HG03066 (cell line): ENCODE measurements at regions not wholly inside any gene's neighbourhood (a gene's known extent, or its start where the extent isn't known, plus 50 kb on each side); places are given as distances from the start of the nearest gene placed in this dataset.
A peak's percentile ranks its signal among the peaks of the same experiment; 100 is the strongest.
"Not testable (repeated sequence)": the region's sequence is repeated elsewhere in the genome, so short reads cannot be mapped to it uniquely, and the experiment has no call there.

ENCODE experiments used
- ATAC-seq: cut with Tn5 transposase; IDR thresholded peaks from one replicate; pipeline ENCODE4 v1.9.1; 2021; ENCODE audit warnings: low read depth; ENCODE audit not compliant: unreplicated experiment

DNA sequence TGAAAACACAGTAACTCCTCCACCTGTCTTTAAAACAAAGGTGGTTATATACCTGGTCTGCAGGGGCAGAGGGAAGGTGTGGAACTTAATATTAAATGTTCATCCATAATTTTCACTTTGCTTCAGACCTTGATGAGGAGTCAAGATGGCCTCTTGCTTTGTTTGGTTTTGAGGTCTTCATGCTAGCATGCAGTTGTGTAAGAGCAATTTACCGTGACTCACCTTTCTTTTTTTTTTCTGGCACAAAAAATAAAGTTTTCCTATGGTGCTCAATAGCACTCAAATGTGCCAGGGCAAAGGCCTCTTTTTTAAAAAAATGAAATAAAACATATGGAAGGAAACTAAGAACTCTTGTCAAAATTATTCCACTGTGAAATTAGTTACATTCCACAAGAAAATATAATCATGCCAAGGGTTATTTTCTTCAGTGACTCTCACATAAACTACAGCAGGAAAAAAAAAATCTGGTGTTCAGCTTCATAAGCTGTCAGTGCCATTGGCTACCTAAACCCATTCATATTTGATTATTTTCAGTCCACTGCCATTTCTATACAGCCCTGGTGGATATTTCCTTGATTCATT is 128.2 kb downstream of the SLC7A11 start:
- ATAC-seq: peak; percentile 7

DNA sequence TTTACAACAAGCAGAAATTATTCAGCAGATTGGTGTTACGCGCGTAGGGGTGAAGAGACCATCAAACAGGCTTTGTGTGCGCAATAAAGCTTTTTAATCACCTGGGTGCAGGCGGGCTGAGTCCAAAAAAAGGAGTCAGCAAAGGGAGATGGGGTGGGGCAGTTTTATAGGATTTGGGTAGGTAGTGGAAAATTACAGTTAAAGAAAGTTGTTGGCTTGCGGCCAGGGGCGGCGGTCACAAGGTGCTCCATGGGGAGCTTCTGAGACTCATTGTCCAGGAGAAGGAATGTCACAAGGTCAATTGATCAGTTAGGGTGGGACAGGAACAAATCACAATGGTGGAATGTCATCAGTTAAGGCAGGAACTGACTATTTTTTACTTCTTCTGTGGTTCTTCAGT is 129.3 kb downstream of the SLC7A11 start:
- ATAC-seq: not testable (repeated sequence)

DNA sequence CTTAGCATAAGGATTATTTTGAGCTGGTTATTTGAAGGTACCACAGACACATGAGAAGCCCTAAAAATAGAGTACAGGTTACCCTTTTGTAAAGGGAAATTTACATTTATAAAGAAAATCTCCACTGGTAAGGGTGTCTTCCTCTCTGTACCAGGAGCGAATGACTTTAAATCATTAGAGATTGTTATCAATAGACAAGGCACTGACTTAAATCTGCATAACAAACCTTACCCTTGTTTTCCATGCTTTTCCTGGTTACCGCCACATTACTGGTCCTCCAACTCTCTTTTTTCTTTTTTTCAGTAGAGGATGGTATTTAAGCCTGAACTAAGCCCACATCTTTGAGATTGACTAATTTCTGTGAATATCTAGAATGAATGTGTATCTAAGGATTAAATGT is 129.8 kb downstream of the SLC7A11 start:
- ATAC-seq: no peak

DNA sequence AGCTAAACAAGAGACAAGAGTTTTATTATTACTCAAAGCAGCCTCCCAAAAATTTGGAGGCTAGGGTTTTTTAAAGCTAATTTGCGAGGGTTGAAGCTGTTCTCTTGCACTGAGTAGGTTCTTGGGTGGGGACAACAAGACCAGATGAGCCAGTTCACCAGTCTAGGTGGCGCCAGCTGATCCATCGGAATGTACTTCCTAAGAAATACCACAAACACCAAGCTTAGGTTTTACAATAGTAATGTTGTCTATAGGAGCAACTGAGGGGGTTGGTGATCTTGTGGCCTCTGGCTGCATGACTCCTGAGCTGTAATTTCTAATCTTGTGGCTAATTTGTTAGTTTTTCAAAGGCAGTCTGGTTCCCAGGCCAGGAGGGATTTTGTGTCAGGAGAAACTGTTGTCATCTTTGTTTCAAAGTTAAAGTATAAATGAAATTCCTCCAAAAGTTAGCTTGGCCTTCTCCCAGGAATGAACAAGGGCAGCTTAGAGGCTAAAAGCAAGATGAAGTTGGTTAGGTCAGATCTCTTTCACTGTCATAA is 130.6 kb downstream of the SLC7A11 start:
- no peak for ATAC-seq

DNA sequence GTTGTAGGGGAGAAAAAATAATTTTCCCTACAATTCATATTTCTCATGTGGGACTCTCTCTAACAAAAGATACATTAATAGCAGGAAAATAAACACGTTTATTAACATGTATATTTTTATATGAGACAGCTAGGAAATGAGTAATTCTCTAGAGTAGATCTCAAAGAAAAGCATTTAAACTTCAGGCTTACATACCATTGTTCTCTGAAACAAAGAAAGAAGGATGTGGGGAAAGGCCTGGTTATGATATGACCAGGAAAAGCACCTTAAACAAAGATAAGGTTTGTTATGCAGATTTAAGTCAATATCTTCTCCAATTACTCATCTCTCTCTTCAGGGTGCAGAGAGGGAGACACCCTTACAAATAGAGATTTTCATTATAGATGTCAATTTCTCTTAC is 131.3 kb downstream of the SLC7A11 start:
- ATAC-seq: no peak

DNA sequence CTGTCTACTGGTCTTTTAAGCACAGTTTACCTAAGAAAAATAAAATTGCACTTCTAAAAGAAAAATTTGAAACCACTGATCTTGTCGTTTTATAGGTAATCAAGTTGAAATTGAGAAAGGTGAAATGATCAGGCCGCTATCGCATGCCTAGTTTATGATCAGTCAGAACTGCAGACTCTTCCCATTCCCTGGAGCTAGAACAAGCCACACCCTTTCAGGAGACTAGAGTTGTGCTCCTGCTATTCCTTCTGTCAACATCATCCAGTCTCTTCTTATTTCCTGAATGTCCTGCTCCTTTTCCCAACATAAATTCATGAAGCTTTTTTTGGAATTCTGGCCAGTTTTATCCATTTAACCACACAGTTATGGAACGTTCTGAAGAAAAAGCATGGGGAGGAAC is 135.1 kb downstream of the SLC7A11 start:
- no peak for ATAC-seq

DNA sequence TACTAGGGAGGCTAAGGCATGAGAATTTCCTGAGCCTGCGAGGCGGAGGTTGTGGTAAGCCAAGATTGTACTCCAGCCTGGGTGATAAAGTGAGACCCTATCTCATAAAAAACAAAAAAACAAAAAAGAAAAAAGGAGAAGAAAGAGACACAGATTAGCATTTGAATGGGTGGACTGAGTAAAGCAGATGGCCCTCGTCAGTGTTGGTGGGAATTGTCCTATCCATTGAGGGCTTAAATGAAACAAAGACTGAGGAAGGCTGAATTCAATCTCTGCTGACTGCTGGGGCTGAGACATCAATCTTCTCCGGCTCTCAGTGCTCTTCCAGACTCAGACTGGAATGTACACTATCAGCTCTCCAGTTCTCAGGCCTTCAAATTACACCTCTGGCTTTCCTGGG is 136.8 kb downstream of the SLC7A11 start:
- ATAC-seq: no peak

DNA sequence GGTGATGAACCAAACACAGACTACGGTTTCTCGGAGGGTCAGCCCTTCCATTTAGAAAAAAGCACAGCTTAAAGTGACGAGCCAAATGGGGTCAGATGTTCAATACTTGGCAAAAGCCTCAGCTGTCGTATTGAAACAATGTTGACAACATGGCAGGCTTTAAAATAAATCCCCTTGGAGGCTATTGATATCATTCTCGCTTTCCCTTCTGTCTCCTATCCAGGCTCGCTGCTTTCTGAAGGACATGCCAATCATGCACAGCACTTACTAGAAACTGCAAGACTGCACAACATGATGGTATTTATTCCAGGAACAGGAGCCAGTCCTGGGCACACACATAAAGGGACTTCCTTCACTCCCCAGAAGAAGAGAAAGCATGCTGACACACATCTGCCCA is 137.9 kb downstream of the SLC7A11 start:
- no peak for ATAC-seq

DNA sequence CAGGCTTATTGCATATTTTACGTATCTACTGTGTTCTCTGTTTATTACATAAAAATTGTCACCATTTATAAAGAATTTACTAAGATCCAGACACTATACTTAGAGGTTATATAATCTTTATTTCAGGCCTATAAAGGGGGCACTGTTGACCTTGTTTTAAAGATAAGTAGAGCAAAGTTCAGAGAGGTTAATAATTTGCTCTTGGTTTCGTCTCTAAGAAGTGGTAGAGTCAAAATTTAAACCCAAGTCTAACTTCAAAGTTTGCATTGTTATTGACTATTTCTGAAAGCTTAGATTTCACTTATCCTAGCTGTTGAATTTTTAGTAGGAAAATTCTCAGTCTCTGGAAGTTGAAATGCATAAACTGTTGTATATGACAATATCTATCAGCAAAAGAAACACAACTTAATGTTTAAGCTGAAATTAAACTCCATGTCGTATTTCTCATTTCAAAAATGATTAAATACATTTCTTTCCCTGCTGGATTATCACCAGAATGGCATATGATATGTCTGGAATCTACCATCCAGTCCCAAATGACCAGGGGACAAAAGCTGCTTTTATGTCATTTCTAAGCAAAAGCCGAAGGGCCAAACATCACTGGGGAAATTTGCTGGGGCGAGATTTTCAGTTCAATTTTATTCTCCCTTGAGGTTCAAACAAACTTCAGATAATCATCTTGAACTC is 138.4 kb downstream of the SLC7A11 start:
- no peak for ATAC-seq

DNA sequence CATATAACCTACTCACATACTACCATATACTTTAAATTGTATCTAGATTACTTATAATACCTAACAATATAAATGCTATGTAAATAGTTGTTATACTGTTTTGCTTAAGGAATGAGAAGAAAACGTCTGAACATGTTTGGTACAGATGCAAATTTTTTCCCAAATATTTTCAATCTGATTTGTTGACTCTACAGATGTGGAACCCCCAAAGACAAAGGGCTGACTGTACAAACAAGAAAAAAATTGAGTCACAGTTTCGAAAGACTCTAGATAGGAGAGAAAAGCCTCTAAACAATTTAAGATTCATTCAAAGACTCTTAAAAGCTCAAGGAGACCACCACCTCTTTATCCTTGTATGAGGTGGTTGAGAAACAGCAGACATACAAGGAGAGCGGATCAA is 142.8 kb downstream of the SLC7A11 start:
- ATAC-seq: no peak

DNA sequence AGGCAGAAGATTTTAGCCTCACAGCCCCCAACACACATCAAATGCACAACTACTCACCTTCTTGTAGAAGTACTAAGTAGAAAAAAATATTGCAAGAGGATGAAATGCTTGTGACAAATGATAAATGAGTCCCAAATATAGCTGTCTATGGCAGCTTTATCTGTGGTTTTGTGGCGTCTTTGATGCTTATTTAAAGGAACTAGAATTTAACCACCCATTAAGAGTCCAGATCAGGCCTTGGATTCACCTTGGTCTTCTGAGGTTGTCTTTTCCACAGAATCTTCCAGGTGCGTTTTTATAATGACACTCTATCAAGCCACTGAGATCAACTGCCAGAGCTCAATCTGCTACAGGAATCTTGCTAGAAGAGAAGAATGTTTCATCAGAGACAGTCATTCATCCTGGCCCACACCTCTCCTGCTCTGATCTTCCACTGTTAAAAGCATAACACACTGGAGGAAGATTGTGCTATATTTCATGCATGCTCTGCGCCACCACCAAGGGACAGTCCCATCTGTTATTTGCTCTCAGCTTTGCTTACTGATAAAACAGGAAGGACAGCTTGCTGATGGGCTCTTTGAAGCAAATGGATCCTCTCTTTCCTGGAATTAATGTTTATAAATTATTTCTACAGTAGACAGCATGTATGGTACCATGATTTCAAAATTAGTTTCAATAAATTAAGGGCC is 144.1 kb downstream of the SLC7A11 start:
- ATAC-seq: no peak

DNA sequence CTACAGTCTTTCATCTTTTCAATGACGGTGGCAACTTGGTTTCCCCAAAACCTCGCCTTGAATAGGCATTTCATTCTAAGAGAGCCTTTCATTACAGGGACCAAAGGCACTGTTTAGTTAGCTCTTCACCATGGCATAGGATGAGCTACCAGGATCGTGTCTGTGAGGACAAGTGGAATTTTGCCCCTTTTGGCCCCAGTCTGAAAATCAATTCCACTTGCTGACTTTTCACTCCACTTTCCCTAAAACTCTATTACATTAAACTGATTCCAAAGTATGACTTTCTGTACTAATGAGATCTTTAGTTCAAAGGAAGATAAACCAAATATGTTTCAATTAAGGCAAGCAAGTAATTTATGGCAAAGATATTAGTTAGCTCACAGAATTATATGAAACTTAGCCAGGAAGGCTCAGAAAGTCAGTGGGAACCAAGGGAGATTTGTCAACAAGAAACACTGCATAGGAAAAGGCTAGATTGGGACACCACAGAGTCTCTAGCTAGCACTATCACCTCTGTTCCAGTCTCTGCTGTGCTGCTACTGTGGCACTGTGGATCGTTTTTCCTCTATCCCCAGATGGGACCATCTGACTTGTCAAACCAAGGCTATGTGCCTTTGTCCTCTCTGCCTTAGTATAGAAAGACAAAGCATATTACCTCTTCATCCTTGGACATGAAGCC is 145.6 kb downstream of the SLC7A11 start:
- ATAC-seq: no peak

DNA sequence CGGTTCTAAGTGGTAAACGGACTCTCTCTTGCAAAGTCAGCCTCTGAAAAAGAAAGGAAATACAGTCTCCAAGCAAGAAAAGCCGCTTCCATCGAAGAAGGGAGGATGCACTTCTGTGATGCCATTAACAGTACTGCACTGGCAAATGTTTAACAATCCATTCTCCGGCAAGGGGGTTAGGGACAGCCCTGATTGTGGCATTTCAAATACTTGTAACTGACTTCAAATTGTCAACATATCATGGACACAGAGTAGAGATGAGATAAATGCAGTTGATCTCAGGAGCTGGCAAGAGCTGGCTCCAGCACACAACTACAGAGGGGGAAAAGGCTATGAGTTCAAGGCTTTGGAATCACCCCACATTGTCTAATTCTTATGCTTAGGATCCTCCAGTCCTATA is 146.8 kb downstream of the SLC7A11 start:
- no peak for ATAC-seq

DNA sequence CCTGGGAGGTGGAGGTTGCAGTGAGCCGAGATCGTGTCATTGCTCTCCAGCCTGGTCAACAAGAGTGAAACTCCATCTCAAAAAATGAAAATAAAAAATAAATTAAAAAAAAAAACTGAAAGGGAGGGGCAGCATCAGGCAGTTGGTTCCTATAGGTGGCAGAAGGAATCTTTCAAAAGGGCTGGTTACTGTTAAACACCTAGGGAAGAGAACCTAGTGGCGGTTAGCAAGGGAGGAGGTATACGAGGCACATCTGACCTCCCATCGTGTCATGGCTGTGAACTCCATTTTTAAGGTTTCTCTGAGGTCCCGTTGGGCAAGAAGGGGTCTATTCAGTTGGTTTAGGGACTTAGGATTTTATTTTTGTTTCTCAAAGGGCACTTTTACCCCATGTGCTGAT is 150.1 kb downstream of the SLC7A11 start:
- no peak for ATAC-seq

DNA sequence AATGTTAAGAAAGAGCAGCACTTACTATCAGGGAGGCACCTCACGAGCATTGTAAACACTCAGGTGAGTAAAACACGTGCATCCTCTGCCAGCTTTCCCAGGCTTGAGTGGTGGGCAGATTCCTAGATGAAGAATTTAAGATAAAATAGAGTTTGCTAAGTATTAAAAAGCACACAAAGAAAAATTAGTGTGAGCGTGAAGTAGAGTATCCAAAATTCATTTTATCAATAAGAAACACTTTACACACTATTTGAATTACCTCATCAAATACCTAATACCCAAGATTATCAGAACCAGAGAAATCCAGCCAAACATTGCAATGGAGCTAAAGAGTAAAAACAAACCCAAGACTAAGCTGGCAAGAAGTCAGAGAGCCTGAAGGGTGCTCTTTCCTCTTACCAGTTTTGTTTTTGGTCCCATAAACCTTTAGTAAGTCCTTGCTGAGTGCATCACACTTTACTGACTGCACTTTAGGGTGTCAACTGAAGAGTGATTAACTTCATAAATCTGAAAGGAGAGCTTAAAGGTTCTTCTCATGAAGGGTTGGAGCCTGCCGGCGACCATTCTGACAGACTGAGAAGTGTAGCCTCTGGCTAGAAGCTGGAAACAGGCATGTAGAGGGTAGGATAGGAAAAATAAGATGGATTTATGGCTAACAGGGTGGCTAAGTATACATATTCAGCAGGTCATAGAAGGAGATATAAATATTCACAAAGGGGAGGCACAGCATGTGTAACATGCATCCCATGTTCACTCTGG is 151.1 kb downstream of the SLC7A11 start:
- ATAC-seq: no peak

DNA sequence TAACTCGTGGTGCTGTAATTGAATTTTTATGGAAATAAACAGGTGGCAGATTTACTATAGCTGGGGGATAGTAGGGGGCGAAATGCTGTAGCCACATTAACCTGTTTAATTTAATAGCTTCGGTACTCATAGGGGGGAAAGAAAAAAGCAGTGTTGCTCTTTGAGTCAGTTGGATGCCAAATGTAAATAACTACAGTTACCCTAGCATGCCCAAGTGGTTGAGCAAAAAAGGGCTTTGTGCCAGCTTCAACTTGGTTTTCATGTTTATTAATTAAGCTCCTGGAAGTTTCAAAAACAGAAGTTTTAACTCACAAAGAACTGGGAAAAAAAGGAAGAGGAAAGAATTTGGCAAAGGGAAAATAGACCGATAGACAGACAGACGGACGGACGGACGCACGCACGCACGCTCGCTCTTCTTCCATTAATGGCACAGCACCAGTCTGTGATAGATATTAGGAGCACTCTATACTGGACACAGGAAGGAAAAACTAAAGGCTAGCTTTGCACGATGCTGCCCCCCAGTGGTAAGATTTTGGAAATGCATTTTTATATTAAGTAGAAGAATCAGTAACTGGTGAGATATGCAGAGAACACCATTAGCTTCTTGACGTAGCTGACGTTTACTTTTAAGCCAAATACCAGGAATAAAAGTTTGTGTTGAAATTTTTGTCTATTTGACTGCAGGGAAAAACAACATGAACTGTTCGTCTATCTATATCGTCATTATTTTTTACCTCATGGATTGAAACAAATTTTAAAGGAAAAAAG is 151.8 kb downstream of the SLC7A11 start:
- ATAC-seq: peak; percentile 85

DNA sequence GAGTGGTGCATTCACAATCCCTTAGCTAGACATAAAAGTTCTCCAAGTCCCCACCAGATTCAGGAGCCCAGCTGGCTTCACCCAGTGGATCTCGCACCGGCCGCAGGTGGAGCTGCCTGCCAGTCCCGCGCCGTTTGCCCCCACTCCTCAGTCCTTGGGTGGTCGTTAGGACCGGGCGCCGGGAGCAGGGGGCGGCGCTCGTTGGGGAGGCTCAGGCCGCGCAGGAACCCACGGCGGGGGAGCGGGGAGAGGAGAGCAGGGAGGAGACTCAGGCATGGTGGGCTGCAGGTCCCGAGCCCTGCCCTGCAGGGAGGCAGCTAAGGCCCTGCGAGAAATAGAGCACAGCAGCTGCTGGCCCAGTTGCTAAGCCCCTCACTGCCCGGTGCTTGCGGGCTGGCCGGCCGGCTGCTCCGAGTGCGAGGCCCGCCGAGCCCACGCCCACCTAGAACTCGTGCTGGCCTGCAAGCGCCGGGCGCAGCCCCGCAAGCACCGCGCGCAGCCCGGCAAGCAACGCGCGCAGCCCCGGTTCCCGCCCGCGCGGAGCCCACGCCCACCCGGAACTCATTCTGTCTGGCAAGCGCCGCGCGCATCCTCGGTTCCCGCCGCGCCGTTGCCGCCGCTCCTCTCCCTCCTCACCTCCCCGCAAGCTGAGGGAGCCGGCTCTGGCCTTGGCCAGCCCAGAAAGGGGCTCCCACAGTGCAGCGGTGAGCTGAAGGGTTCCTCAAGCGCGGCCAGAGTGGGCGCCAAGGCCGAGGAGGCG is 153.5 kb downstream of the SLC7A11 start:
- ATAC-seq: no peak

DNA sequence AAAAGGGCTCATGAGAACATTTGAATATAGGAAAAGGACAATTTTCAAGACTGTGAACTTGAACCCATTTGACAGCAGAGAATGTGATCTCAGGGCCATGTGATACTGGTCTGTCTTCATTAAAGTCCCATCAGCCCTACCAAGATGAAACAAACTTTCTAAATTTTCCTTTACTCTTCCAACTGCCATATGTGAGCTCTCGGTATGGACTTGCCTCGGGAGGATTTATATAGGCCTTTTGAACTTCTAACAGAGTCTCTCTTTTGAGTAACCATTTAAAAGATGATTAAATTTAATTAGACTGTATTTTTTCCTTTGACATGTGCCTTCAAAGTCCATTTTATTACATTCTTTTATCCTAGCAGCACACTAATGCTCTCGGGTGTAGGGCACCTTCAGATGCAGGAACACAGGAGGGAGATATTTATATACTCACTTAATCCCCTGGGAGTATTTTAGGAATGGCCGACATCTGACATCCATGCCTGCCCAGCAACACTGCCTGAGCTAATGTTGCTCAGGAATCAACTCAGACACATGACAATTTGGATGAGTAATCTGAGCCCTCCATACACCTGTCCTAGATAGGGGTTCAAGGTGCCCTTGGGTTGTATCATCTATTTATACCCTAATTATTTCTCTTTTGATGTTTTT is 155.0 kb downstream of the SLC7A11 start:
- no peak for ATAC-seq

DNA sequence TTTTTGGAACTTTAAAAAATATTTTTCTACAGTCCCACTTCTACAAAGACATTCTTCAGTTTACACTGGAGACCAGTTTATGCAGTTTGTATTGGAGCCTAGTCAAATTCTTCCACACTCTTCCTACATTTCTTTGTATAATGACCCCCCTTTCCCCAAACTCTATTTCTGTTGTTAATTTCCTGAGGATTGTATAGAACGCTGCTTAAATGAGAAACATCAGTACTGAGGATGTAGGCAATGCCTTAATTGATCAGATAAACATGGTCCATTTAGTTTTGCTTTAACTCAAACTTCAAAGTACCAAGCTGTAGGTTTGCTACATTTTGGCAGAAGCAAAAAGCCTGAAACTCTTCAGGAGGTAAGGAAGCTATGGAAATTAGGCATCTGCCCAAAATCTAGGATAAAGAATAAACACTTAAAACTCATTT is 155.5 kb downstream of the SLC7A11 start:
- no peak for ATAC-seq
